GM21360 (cell line): ENCODE measurements at regions not wholly inside any gene's neighbourhood (a gene's known extent, or its start where the extent isn't known, plus 50 kb on each side); places are given as distances from the start of the nearest gene placed in this dataset.
"Not testable (repeated sequence)": the region's sequence is repeated elsewhere in the genome, so short reads cannot be mapped to it uniquely, and the experiment has no call there.

ENCODE experiments used
- ATAC-seq: cut with Tn5 transposase; IDR thresholded peaks from one replicate; pipeline ENCODE4 v1.9.1; 2021; ENCODE audit warnings: mild to moderate bottlenecking, moderate library complexity; ENCODE audit not compliant: unreplicated experiment

DNA sequence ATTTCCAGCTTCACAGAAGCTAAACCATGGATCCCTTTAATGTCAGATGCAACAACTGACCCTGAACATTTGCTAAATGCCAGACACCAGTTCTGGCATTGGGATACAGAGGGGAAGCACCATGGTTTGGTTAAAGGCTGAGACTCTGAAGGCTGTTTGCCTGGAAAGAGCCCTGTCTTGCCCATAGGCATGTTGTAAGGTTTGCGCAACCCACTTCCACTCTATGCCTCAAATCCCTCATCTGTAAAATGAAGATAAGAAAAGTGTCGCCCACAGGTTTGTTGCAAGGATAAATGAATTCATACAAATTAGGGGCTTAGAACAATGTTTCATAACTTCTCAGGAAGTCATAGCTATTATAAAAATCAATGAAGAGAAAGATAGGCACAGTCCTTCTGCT lies 380.9 kb upstream of the GYPC start:
- no peak for ATAC-seq

DNA sequence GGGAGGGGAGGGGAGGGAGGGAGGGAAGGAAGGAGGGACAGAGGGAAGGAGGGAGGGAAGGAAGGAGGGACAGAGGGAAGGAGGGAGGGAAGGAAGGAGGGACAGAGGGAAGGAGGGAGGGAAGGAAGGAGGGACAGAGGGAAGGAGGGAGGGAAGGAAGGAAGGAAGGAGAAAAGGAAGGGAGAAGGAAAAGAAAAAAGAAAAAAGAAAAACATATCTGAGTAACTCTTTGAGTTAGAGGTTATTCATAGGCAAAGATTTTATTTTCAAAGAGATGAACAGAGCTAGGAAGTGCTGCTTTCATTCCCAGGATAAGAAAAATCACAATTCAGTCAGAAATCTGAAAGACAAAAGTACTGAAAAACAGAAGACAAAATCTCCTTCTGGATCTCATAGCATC lies 379.7 kb upstream of the GYPC start:
- not testable (repeated sequence) for ATAC-seq

DNA sequence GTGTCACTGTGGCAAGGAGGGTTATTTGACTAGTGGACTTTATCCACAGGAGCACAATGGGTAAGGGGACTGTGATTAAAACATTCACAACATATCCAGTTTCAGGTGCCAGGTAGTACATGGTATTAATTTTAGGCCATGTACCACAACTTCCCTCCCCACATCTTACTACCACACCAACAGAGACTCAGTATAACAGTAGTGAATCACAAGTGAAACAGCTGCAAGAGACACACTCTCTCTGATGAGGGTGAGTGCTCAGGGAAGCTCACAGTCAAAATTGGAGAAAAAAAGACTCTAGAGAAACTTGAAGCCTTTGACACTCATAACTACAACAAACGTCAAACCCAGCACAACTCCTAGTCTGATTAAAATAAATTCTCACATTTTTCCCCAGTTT lies 367.6 kb upstream of the GYPC start:
- ATAC-seq, result no peak

DNA sequence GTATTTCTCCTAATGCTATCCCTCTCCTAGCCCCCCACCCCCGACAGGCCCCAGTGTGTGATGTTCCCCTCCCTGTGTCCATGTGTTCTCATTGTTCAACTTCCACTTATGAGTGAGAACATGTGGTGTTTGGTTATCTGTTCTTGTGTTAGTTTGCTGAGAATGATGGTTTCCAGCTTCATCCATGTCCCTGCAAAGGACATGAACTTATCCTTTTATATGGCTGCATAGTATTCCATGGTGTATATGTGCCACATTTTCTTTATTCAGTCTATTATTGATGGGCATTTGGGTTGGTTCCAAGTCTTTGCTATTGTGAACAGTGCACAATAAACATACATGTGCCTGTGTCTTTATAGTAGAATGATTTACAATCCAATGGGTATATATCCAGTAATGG lies 362.0 kb upstream of the GYPC start:
- ATAC-seq, result not testable (repeated sequence)

DNA sequence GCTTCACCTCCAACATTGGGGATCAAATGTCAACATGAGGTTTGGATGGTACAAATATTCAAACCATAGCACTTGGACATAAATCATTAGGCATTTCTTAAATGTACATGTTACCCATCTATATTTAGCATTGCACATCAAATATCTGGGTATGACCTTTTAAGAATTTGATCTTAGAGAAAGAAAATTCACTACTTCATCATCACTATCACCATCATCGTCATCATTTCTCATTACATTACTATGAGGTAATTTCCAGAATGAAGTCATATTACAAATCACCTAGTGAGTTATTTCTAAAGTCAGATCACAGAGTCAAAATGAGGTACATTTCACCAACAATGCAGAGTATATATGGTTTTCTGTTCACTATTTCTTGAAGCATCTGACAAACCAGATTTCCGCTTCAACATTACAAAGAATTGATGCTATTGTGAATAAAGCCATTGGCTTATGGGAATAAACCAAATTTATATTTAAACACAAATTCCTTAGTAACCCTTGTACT lies 356.4 kb upstream of the GYPC start:
- no peak for ATAC-seq

DNA sequence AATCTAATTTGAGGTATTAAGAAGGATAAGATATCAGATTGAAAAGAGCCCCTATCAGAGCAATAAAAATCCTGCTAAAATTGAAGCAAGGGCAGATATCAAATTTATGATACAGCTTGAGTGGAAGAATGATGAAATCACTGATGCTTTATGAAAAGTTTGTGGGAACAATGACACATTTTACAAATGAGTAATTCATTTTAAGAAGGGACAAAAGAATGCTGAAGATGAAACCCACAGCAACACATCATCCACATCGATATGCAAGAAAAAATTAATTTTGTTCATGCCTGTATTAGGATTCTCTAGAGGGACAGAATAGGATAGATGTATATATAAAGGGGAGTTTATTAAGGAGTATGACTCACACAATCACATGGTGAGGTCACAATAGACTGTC lies 355.6 kb upstream of the GYPC start:
- ATAC-seq, result no peak

DNA sequence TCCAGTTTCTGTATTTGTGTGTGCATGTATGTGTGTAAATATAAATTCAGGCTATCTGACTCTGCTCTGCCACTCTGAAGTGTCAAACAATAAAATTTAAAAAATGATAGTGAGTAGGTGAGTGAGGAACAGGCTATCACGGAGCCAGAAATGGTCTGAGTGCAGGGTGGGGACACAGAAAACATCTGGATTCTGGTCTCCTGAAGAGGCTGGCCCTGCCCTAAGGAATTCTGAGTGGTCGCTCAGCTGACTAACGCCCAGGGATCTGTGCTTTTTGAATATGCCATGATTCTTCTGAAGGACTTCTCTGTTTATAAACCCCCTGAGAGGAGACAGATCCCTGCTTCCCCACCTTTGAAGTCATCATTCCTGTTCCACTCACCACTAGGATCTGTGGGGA lies 353.9 kb upstream of the GYPC start:
- ATAC-seq, result no peak

DNA sequence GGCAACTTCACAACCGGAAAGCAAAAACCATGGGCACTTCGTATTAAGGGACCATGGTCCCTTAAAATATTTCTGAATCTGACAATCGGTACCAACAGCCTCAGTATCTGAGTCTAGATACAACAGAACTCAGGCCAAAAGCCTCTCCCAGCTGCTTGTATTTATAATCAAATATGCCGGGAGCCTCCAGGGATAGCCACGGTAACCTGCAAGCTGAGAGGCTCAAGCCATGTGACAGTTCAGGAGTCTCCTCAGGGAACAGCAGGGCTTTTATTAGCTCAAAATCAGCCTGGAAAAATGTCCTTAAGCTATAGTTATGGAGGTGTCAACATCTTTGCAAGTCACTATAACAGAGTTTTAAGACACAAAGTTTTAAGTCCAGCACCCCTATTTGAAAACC lies 352.8 kb upstream of the GYPC start:
- no peak for ATAC-seq

DNA sequence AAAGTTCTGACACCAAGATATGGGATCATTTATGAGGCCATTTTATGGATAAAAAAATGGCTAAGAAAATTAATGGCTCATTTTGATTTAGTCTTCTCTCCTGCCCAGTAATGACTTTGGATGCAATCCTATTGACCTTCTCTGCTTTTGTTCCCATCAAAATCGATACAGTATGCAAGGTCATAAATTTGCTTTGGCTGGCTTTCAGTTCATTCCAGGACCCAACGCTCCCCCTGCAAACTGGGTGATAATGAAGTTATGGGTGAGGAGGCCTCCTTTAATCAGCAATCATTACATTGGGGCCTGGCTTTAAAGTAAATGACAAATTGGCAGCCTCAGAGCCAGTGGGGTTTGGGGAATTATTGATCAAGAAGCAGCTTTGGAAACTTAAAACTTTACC lies 351.8 kb upstream of the GYPC start:
- no peak for ATAC-seq

DNA sequence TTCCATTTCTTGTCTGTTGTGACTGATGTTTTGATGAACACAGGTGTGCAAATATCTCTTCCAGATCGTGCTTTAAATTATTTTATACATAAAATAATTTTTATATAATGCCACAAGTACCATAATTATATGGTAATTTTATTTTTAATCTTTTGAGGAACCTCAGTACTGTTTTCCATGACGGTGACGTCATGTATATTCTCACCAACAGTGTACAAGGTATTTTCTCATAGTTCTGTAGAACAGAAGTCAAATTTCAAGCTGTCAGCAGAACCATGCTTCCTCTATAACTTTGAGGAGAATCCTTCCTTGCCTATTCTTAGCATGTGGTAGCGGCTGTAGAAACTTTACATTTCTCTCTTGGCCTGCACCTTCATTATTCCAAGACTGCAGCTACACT lies 349.4 kb upstream of the GYPC start:
- no peak for ATAC-seq

DNA sequence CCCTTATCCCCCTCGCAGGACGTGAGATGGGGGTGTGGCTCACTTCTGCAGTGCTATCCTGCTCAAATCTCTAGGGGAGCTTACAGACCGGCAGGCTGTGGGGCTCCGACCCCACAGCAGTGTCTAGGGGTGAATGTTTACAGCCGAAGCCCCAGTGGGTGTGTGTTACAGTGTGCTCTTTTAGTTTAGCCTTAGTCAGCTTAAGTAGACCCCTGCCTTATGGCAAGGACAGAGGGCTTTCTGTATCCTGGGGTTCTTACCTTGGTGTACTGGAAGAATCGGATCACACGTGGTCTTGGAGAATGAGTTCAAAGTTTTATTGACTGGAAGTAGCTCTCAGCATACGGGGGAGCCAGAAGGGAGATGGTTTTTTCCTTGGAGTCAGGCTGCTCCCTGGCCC lies 348.2 kb upstream of the GYPC start:
- no peak for ATAC-seq

DNA sequence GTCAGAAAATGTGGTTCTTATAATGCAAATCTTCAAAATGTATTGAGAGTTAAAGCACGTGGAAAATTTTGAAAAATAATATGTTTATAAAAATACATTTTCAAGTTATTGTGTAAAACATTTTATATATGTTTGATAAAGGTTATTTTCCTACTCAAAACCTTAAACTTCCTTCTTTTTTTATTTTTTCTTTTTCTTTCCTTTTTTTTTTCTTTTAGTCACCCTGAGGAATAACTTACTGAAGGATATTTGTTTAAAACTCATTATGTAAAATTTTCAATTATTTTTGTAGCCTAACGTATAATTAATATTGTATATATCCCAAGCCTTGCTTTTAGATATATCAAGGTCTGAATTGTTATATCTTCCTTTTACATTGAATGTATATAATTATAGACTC lies 346.8 kb upstream of the GYPC start:
- ATAC-seq, result no peak

DNA sequence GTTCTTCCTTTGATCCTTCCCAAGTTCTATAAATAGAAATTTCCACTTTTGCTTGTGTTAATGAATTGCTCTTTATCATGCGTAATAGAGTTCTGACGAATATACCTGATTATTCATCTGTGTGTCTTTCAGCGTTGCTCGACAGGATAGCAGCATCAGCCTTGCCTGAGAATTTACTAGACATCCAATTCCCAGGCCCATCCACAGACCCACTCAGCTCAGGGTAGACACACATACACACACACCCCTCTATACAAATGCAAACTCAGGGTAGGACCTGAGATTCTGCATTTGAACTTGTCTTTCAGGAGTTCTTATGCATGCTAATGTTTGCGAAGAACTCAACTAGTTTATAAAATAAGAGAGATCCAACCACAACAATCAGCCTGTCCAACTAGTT lies 343.4 kb upstream of the GYPC start:
- ATAC-seq, result no peak

DNA sequence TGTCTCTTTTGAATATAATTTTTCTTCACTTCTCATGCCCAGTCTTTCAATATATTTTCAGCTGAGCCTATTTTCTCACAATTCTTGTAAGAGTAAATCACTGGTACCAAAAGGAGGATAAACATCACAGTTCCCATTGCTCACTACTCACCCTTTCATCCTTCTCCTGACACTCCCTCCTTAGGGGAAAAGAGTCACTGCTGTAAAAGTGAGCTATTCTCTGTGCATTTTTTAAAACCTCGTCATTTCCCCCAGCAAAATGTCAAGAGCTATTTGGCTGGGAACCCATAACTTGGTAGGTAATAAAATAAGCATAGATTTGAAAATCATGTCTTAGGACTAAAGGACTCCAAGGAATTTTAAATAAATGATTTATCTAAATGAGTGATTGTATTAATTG lies 340.1 kb upstream of the GYPC start:
- ATAC-seq, result no peak

DNA sequence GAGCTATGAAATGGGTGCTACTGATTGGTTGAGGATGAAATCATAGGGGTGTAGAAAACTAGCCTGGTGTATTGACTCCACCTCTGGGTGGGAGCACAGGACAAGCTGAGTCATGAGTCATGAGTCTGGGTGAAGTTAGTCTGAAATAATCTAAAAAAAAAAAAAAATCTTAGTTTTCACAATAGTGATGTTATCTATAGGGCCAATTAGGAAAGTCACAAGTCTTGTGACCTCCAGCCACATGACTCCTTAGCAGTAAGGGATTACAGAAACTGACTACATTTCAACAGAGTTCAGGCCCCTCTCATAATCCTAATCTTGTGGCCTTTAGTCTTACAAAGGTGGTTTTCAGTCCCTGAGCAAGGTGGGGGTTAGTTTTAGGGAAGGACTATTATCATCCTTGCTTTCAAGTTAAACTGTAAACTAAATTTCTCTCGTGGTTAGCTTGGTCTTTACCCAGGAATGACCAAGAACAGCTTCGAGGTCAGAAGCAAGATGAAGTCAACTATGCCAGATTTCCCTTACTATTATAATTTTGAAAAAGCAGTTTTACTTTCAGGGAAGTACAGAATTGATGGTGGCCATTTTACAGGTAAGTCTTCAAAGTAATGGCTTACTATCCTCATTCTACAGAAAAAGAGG lies 338.0 kb upstream of the GYPC start:
- ATAC-seq, result no peak

DNA sequence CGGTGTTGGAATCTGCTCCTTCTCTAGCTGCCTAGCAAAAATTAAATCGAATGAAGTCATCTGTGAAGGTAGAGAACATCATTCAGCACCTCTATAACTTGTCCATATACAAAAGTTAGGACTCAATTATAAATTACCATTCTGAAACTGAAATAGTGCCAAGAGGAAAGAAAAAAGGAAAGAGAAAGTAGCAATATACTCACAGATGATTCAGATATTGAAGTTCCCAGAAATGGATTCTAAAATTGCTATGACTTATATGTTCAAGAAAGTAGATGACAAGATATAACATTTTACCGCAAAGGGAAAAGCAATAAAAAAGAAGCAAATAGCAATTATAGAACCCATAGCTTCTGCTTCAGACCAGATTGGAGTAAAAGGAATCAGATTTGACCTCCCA lies 333.6 kb upstream of the GYPC start:
- ATAC-seq, result no peak

DNA sequence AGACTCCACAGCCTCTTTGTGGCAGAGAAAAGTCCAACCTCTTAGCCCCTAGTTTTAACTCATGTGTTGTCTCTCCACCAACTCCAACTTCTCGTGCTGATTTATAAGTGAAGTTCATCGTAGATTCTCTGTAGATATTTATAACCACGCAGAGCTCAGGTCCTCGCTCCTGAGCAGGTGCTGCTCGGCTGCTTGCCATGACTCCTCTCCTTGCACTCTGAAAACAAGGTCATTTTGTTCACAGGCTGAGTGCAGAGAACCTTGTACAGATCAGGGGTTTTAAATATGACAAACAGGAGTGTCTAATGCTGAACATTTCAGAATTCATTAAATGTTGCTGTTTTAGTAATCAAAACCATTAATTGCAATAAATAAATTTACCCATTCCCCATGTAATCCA lies 330.8 kb upstream of the GYPC start:
- ATAC-seq, result no peak

DNA sequence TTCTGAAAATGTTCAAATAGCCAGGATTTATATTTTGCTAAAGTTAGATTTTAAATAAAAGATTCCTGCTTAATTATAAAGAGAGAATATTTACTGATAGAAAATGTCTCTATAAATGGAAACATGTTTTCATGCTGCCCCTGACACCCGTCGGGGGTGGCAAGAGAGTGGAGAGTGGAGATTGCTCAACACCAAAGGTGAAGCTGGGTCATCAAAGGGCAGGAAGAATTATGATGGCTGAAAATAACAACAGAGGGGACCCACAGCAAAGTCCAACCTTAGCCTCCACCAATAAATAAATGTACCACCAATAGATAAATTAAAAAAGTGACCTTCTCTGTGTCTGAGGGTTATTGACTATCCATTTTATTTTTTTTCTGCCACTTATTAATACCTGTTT lies 326.8 kb upstream of the GYPC start:
- no peak for ATAC-seq

DNA sequence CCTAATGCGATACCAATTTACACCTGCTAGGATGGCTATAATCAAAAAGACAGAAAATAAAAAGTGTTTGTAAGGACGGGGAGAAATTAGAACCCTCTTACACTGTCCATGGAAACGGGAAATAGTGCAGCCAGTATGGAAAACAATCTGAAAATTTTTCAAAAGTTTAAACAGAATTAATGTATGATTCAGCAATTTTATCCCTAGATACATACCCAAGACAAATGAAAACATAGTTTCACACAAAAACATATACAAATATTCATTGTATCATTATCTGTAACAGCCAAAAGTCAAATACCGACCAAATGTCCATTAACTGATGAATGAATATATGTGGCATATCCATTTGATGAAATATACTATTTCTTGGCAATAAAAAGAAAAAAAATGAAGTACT lies 313.5 kb upstream of the GYPC start:
- no peak for ATAC-seq

DNA sequence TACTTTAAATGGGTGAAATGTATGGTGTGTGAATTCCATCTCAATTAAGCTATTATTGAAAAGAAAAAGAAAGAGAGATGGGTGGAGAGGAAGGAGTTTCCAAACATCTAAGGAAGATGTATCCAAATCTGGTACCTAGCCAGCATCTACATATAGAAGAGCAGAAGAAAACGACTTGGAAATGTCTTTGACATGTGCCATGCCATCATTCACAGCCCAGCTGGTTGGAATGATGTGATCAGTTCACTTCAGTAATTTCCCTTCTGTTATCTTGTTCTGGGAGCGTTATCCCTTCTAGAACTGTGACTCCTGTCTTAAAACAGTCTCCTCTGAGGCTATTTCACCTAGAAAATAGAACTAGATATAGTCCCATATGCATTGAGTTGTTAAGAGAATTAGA lies 312.8 kb upstream of the GYPC start:
- no peak for ATAC-seq

DNA sequence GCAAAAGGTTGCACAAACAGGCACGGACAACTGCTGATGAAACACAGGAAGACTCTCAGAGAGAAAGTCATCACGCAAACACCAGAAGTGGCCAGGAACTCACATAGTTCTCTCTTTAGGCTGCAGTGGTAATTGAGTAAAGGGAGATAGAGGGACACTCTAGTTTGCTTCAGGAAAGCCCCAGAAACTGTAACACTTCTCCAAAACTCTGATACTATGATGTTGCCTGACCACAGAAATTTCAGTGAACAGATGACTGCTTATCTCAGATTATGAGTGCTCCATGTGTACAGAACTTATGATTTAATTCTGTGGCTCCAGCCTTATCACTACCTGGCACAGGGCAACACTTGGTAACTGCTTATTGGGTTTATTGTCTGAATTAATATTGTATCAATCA lies 311.5 kb upstream of the GYPC start:
- no peak for ATAC-seq

DNA sequence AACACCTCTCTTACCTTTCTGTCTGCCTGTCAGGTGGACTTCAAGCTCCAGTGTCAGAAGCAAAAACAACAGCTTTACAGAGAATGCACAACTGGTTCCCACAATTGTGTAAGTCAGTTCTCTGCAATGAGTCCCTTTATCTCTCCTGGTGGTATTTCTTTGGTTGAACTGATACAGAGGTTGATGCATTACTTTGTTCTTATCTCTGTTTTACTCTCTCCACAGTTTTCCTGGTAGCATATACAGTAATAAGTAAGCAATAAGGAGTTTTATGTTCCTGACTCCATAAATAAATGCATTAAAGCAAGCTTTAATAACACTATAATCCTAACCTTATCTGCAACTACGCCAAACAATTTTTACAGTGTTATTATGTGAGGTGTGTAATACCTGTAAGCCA lies 310.3 kb upstream of the GYPC start:
- no peak for ATAC-seq

DNA sequence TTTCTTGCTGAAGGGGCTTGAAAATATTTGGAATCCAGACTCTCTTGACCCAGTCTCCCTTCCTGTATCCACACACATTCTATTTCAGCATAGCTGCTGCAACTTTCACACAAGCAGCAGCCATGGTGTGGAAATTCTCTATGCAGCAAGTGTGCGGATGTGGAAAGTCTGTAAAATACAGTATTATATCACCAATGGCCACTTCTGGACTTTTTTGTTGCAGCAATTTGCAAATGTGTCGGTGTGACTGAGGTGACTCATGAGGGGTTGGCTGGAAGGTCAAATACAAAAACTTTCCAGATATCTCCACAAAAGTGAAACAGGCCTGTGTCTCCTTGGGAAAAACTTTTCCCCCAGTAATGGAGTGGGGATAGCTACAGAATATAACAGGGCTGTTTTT lies 299.3 kb upstream of the GYPC start:
- ATAC-seq, result no peak

DNA sequence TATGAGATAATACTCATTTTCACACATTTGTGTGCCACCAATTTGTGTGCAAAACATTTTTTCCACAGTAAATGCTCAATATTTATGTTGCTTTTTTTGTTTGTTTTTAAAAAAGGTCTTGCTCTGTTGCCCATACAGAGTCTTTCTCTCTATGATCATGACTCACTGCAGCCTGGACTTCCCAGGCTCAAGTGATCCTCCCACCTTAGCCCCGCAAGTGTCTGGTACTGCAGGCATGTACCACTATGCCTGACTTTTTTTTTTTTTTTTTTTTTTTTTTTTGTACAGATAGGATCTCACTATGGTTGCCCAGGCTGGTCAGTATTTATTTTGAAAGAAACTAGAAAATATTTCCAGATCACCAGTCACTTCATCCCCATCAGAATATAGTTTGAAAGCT lies 297.8 kb upstream of the GYPC start:
- ATAC-seq, result no peak
